T-cell (primary cell): ENCODE measurements at regions not wholly inside any gene's neighbourhood (a gene's known extent, or its start where the extent isn't known, plus 50 kb on each side); places are given as distances from the start of the nearest gene placed in this dataset.

Source experiments
- ATAC-seq, 4 experiments: fragments of 200-7000 bp in 3 of 4; fragments of 150-1000 bp in 1 of 4; cut with Tn5 transposase; replicated peaks in 1 of 4; 1 replicate in 3 of 4; 2 replicates in 1 of 4; pipeline ENCODE4 v1.10.0; 2021; ENCODE audit warnings: moderate library complexity in 3 of 4, mild to moderate bottlenecking in 2 of 4, moderate number of reproducible peaks in 1 of 4
- CTCF ChIA-PET, 2 donors: fragments of 300-600 bp; sonication (Branson Sonifier 250); formaldehyde crosslinking; loops; one replicate each; lab custom pipeline; 2022; ENCODE audit warnings: antibody characterized with exemption in 2 of 2; lab: Charles Lee
- POLR2A ChIA-PET, 2 donors: fragments of 300-600 bp; sonication (Branson Sonifier 250); formaldehyde crosslinking; loops; one replicate each; lab custom pipeline; 2022; ENCODE audit warnings: antibody characterized with exemption in 2 of 2; lab: Charles Lee
- DNase-seq, 35 experiments: peaks; one replicate each; pipeline versions ENCODE4 v3.0.0 to v3.0.0-alpha.2; 2013 to 2023
- H3K27ac ChIP-seq: one replicate; pipeline ENCODE4 v1.5.1; 2013; ENCODE audit warnings: low read length
- H3K27me3 ChIP-seq, 2 experiments: replicated peaks in 1 of 2; 1 replicate in 1 of 2; 2 replicates in 1 of 2; pipeline versions ENCODE4 v1.6.1 to v1.7.0; 2013; ENCODE audit warnings: low read length in 1 of 2, mixed read lengths in 1 of 2; ENCODE audit not compliant: control insufficient read depth in 2 of 2, insufficient read depth in 2 of 2; ENCODE audit errors: extremely low read depth in 1 of 2
- H3K36me3 ChIP-seq, 2 donors: 1 replicate in 1 of 2; 2 replicates in 1 of 2; pipeline versions ENCODE4 v1.6.1 to v1.7.0; 2013; ENCODE audit warnings: low read length in 1 of 2; ENCODE audit not compliant: control insufficient read depth in 2 of 2, insufficient read depth in 1 of 2; ENCODE audit errors: extremely low read depth in 1 of 2
- H3K4me1 ChIP-seq, 2 experiments: 1 replicate in 1 of 2; 2 replicates in 1 of 2; pipeline versions ENCODE4 v1.6.1 to v1.7.0; 2013; ENCODE audit warnings: low read length in 2 of 2, mixed read lengths in 1 of 2; ENCODE audit not compliant: insufficient read depth in 2 of 2, control insufficient read depth in 1 of 2; ENCODE audit errors: extremely low read depth in 1 of 2
- H3K4me3 ChIP-seq, 2 donors: 1 replicate in 1 of 2; 2 replicates in 1 of 2; pipeline versions ENCODE4 v1.5.1 to v1.7.0; 2013; ENCODE audit warnings: mild to moderate bottlenecking in 2 of 2, low read length in 1 of 2, moderate library complexity in 1 of 2; ENCODE audit not compliant: control insufficient read depth in 1 of 2; ENCODE audit errors: extremely low read depth in 1 of 2
- H3K9me3 ChIP-seq: 2 replicates; pipeline ENCODE4 v1.7.0; 2013
- H3K27ac Mint-ChIP-seq, 2 donors: one replicate each; pipeline ENCODE4 v1.8.0; 2020 to 2021; ENCODE audit warnings: mild to moderate bottlenecking in 2 of 2, mixed read lengths in 2 of 2
- H3K27me3 Mint-ChIP-seq, 2 donors: one replicate each; pipeline ENCODE4 v1.8.0; 2021 to 2022; ENCODE audit warnings: mixed read lengths in 2 of 2
- H3K36me3 Mint-ChIP-seq: one replicate; pipeline ENCODE4 v1.8.0; 2021; ENCODE audit warnings: mixed read lengths
- H3K4me1 Mint-ChIP-seq, 3 donors: one replicate each; pipeline ENCODE4 v1.8.0; 2020 to 2022; ENCODE audit warnings: mixed read lengths in 3 of 3, mild to moderate bottlenecking in 1 of 3
- H3K4me3 Mint-ChIP-seq, 3 donors: one replicate each; pipeline ENCODE4 v1.8.0; 2020 to 2022; ENCODE audit warnings: mild to moderate bottlenecking in 3 of 3, mixed read lengths in 3 of 3, moderate library complexity in 3 of 3
- H3K9me3 Mint-ChIP-seq, 3 donors: one replicate each; pipeline ENCODE4 v1.8.0; 2020 to 2022; ENCODE audit warnings: mixed read lengths in 3 of 3
- WGBS: methylation state at CpG from one replicate; pipeline ENCODE4 v1.1.5; 2013; ENCODE audit warnings: missing lambda C conversion rate; ENCODE audit not compliant: insufficient coverage; 5-methylcytosine and 5-hydroxymethylcytosine counted together

GRCh38 chr12:75563351-75563750 lies 51.9 kb upstream of the KRR1 start:
- ATAC-seq (no peak), DNase-seq (no peak)
- WGBS = 67% methylated on average over 1 of the region's 2 CpGs
- ChIA-PET CTCF (no interaction called here), POLR2A (no interaction called here)
- no peaks in the 10 kb centered on the region for H3K36me3 ChIP-seq
- Mint-ChIP-seq H3K9me3 (no peaks in the 10 kb centered on the region), H3K4me3 (no peak overlapping the region), H3K36me3 (no peaks in the 10 kb centered on the region), H3K4me1 (no peaks in the 10 kb centered on the region), H3K27me3 (peaks cover 21 to 24% of the 10 kb centered on the region in 2 donors), H3K27ac (no peak overlapping the region)
- no peak overlapping the region for H3K27ac ChIP-seq
- H3K9me3 ChIP-seq = no peaks in the 10 kb centered on the region
- H3K27me3 ChIP-seq = no peaks in the 10 kb centered on the region
- no peaks in the 10 kb centered on the region for H3K4me1 ChIP-seq
- no peak overlapping the region for H3K4me3 ChIP-seq

- no peak overlapping the region for H3K4me3 Mint-ChIP-seq
- no CpG with 5 or more reads among the region's 7 CpGs for WGBS
- CTCF ChIA-PET = no interaction called here
Measured at GRCh38 chr12:75561921-75562320, 50.5 kb upstream of the KRR1 start.

More at GRCh38 chr12:75561921-75562320, 50.5 kb upstream of the KRR1 start:
- Mint-ChIP-seq H3K4me1 (no peaks in the 10 kb centered on the region), H3K36me3 (no peaks in the 10 kb centered on the region), H3K9me3 (no peaks in the 10 kb centered on the region), H3K27me3 (peaks cover 14 to 21% of the 10 kb centered on the region in 2 donors), H3K27ac (no peak overlapping the region)
- Histone ChIP-seq H3K27me3 (no peaks in the 10 kb centered on the region), H3K36me3 (no peaks in the 10 kb centered on the region), H3K4me1 (no peaks in the 10 kb centered on the region), H3K9me3 (no peaks in the 10 kb centered on the region), H3K27ac (no peak overlapping the region), H3K4me3 (no peak overlapping the region)
- no peak for DNase-seq
- no peak for ATAC-seq
- POLR2A ChIA-PET = no interaction called here
